NT2/D1 (cell line): ENCODE measurements at regions not wholly inside any gene's neighbourhood (a gene's known extent, or its start where the extent isn't known, plus 50 kb on each side); places are given as distances from the start of the nearest gene placed in this dataset.

Experiments
- SUZ12 ChIP-seq: IDR thresholded peaks from 2 replicates; pipeline ENCODE4 v1.6.1; 2011; ENCODE audit not compliant: insufficient read length, insufficient read depth; ENCODE audit errors: extremely low read depth
- ZNF274 ChIP-seq: IDR thresholded peaks from 2 replicates; pipeline ENCODE4 v1.6.1; 2011; ENCODE audit warnings: mild to moderate bottlenecking, low read depth, low read length

GRCh38 chr21:28380241-28380640 lies 612.4 kb downstream of the LTN1 start:
- TF ChIP-seq SUZ12: no peak
- no peak for TF ChIP-seq ZNF274
